Neural cell (in vitro differentiated cells): ENCODE measurements at regions not wholly inside any gene's neighbourhood (a gene's known extent, or its start where the extent isn't known, plus 50 kb on each side); places are given as distances from the start of the nearest gene placed in this dataset.
A peak's percentile ranks its signal among the peaks of the same experiment; 100 is the strongest.

Experiments
- H2AFZ ChIP-seq: fragments of 200-600, 300-800 bp; sonication (generic), shearing (Covaris generic); 2 replicates; pipeline ENCODE4 v1.6.0; 2014; ENCODE audit warnings: low read depth, mild to moderate bottlenecking, antibody characterized with exemption, low read length, moderate library complexity
- H3F3A ChIP-seq: fragments of 200-600 bp; shearing (Covaris generic); 2 replicates; pipeline ENCODE4 v1.6.1; 2016; ENCODE audit warnings: mild to moderate bottlenecking, moderate library complexity, mixed read lengths, antibody characterized with exemption, low read length; ENCODE audit not compliant: insufficient read depth, poor library complexity, severe bottlenecking
- H3K27ac ChIP-seq: fragments of 200-600, 300-800 bp; sonication (generic), shearing (Covaris generic); 2 replicates; pipeline ENCODE4 v1.5.1; 2014; ENCODE audit warnings: mild to moderate bottlenecking, low read length, moderate library complexity
- H3K27me3 ChIP-seq: fragments of 300-800, 200-600 bp; sonication (generic), shearing (Covaris generic); 2 replicates; pipeline ENCODE4 v1.6.0; 2014; ENCODE audit warnings: mild to moderate bottlenecking, low read depth, low read length, moderate library complexity; ENCODE audit not compliant: insufficient read depth
- H3K36me3 ChIP-seq: fragments of 300-800, 200-600 bp; sonication (generic), shearing (Covaris generic); 2 replicates; pipeline ENCODE4 v1.5.1; 2014; ENCODE audit warnings: mild to moderate bottlenecking, antibody characterized with exemption, low read length, moderate library complexity; ENCODE audit not compliant: insufficient read depth
- H3K4me2 ChIP-seq: fragments of 300-800, 200-600 bp; sonication (generic), shearing (Covaris generic); 2 replicates; pipeline ENCODE4 v1.6.0; 2014; ENCODE audit warnings: mild to moderate bottlenecking, low read length
- H3K4me3 ChIP-seq: fragments of 300-800, 200-600 bp; sonication (generic), shearing (Covaris generic); 2 replicates; pipeline ENCODE4 v1.5.1; 2014; ENCODE audit warnings: mild to moderate bottlenecking, low read length, moderate library complexity
- H3K79me2 ChIP-seq: fragments of 200-600 bp; shearing (Covaris generic); replicated peaks from 2 replicates; pipeline ENCODE4 v1.6.0; 2014; ENCODE audit warnings: mild to moderate bottlenecking, low read length, moderate library complexity; ENCODE audit not compliant: insufficient read depth
- H3K9ac ChIP-seq: fragments of 300-800, 200-600 bp; sonication (generic), shearing (Covaris generic); 2 replicates; pipeline ENCODE4 v1.6.1; 2016; ENCODE audit warnings: mild to moderate bottlenecking, low read length, mixed read lengths
- H3K9me2 ChIP-seq: fragments of 200-600 bp; shearing (Covaris generic); 2 replicates; pipeline ENCODE4 v1.6.1; 2016; ENCODE audit warnings: mild to moderate bottlenecking, low read length, mixed read lengths; ENCODE audit not compliant: insufficient read depth
- H3K9me3 ChIP-seq: fragments of 200-600, 300-800 bp; sonication (generic), shearing (Covaris generic); 2 replicates; pipeline ENCODE4 v1.6.1; 2016; ENCODE audit warnings: mild to moderate bottlenecking, mixed run types, low read length, moderate library complexity, mixed read lengths
- H4K20me1 ChIP-seq: fragments of 200-600 bp; shearing (Covaris generic); 2 replicates; pipeline ENCODE4 v1.6.1; 2016; ENCODE audit warnings: mild to moderate bottlenecking, mixed run types; ENCODE audit not compliant: insufficient read depth
- EP300 ChIP-seq: fragments of 450-650 bp; conservative IDR thresholded peaks from 2 replicates; pipeline ENCODE4 v1.6.1; 2014; ENCODE audit warnings: antibody characterized with exemption, mild to moderate bottlenecking, moderate library complexity; ENCODE audit not compliant: poor library complexity, severe bottlenecking
- EZH2 ChIP-seq: fragments of 200-600, 300-800 bp; shearing (Covaris generic), sonication (generic); IDR thresholded peaks from 2 replicates; pipeline ENCODE4 v1.6.1; 2014; ENCODE audit warnings: antibody characterized with exemption, low read length, borderline replicate concordance, mild to moderate bottlenecking; ENCODE audit not compliant: insufficient read depth, poor library complexity, severe bottlenecking
- MXI1 ChIP-seq: fragments of 450-650 bp; conservative IDR thresholded peaks from 2 replicates; pipeline ENCODE4 v1.6.1; 2014; ENCODE audit warnings: antibody characterized with exemption, mild to moderate bottlenecking; ENCODE audit not compliant: poor library complexity, severe bottlenecking
- POLR2AphosphoS5 ChIP-seq: IDR thresholded peaks from 2 replicates; pipeline ENCODE4 v1.6.1; 2012
- RAD21 ChIP-seq: fragments of 450-650 bp; conservative IDR thresholded peaks from 2 replicates; pipeline ENCODE4 v1.6.1; 2014; ENCODE audit warnings: antibody characterized with exemption, mild to moderate bottlenecking, moderate library complexity
- SMC3 ChIP-seq: fragments of 450-650 bp; conservative IDR thresholded peaks from 2 replicates; pipeline ENCODE4 v1.6.1; 2014; ENCODE audit warnings: antibody characterized with exemption, mild to moderate bottlenecking, moderate library complexity; ENCODE audit not compliant: poor library complexity
- TAF1 ChIP-seq: IDR thresholded peaks from 2 replicates; pipeline ENCODE4 v1.6.1; 2012; ENCODE audit warnings: low read depth
- TF ChIP-seq, protein P1 (sequence below): IDR thresholded peaks from 2 replicates; pipeline ENCODE4 v1.6.1; 2012; ENCODE audit warnings: borderline replicate concordance
- TF ChIP-seq, protein P2 (sequence below): fragments of 450-650 bp; IDR thresholded peaks from 2 replicates; pipeline ENCODE4 v1.5.1; 2014; ENCODE audit warnings: antibody characterized with exemption, mild to moderate bottlenecking, moderate library complexity; ENCODE audit not compliant: poor library complexity, severe bottlenecking

DNA sequence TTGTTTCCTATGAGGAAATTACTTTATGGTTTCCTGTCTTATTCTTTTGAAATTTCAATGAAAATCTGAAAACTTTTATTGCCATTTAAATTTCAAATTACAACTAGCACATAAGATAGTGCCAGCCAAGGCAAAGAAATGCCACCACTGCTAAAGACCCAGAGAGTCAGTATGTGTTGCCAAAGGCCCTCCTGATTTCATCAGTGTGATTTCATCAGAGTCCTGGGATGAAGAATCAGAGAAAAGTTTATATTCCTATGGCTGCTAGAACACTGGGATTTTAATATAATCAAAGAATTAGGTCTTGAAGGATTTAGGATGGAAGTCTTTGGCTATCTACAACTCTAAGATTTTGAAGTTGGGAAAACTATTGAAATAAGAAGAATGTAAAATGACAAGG, 434.2 kb upstream of the CCDC54 start:
- TF ChIP-seq EP300: no peak
- TF ChIP-seq, protein P1, sequence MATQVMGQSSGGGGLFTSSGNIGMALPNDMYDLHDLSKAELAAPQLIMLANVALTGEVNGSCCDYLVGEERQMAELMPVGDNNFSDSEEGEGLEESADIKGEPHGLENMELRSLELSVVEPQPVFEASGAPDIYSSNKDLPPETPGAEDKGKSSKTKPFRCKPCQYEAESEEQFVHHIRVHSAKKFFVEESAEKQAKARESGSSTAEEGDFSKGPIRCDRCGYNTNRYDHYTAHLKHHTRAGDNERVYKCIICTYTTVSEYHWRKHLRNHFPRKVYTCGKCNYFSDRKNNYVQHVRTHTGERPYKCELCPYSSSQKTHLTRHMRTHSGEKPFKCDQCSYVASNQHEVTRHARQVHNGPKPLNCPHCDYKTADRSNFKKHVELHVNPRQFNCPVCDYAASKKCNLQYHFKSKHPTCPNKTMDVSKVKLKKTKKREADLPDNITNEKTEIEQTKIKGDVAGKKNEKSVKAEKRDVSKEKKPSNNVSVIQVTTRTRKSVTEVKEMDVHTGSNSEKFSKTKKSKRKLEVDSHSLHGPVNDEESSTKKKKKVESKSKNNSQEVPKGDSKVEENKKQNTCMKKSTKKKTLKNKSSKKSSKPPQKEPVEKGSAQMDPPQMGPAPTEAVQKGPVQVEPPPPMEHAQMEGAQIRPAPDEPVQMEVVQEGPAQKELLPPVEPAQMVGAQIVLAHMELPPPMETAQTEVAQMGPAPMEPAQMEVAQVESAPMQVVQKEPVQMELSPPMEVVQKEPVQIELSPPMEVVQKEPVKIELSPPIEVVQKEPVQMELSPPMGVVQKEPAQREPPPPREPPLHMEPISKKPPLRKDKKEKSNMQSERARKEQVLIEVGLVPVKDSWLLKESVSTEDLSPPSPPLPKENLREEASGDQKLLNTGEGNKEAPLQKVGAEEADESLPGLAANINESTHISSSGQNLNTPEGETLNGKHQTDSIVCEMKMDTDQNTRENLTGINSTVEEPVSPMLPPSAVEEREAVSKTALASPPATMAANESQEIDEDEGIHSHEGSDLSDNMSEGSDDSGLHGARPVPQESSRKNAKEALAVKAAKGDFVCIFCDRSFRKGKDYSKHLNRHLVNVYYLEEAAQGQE: no peak
- no peak for TF ChIP-seq POLR2AphosphoS5
- TF ChIP-seq, protein P2, sequence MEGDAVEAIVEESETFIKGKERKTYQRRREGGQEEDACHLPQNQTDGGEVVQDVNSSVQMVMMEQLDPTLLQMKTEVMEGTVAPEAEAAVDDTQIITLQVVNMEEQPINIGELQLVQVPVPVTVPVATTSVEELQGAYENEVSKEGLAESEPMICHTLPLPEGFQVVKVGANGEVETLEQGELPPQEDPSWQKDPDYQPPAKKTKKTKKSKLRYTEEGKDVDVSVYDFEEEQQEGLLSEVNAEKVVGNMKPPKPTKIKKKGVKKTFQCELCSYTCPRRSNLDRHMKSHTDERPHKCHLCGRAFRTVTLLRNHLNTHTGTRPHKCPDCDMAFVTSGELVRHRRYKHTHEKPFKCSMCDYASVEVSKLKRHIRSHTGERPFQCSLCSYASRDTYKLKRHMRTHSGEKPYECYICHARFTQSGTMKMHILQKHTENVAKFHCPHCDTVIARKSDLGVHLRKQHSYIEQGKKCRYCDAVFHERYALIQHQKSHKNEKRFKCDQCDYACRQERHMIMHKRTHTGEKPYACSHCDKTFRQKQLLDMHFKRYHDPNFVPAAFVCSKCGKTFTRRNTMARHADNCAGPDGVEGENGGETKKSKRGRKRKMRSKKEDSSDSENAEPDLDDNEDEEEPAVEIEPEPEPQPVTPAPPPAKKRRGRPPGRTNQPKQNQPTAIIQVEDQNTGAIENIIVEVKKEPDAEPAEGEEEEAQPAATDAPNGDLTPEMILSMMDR: no peak
- TF ChIP-seq EZH2: no peak
- no peak for TF ChIP-seq TAF1
- no peak for TF ChIP-seq SMC3
- no peak for TF ChIP-seq RAD21
- no peak for TF ChIP-seq MXI1
- Histone ChIP-seq H3K79me2 (no peaks in the 10 kb centered on the region), H3K36me3 (no peaks in the 10 kb centered on the region), H3K4me3 (no peak overlapping the region), H3K27ac (no peak overlapping the region), H2AFZ (no peak overlapping the region), H3F3A (no peaks in the 10 kb centered on the region), H4K20me1 (no peaks in the 10 kb centered on the region), H3K4me2 (no peak overlapping the region), H3K9me3 (no peaks in the 10 kb centered on the region), H3K9me2 (no peaks in the 10 kb centered on the region), H3K9ac (no peak overlapping the region), H3K27me3 (no peaks in the 10 kb centered on the region)

DNA sequence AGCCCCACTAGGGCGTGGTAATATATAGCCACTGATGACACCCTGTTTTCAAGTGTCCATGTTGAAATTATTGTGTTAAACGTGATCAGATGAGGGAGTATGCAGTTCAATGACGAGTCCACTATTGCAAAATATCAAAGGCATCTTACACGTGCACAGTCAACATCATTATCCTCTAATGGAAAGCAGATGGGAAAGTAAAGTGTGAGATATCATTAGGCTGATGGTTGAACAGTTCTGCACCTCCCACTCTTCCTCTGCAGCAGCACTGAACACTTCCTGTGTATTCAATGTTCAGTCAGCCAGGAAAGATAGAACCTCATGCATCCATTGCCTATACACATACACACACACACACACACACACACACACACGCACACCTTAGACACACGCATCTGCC, 431.8 kb upstream of the CCDC54 start:
- no peak overlapping the region for H2AFZ ChIP-seq
- H3F3A ChIP-seq: no peaks in the 10 kb centered on the region
- no peak overlapping the region for H3K4me2 ChIP-seq
- no peaks in the 10 kb centered on the region for H3K27me3 ChIP-seq
- no peaks in the 10 kb centered on the region for H3K9me2 ChIP-seq
- H4K20me1 ChIP-seq: no peaks in the 10 kb centered on the region
- no peak overlapping the region for H3K9ac ChIP-seq
- H3K4me3 ChIP-seq: no peak overlapping the region
- no peaks in the 10 kb centered on the region for H3K9me3 ChIP-seq
- no peaks in the 10 kb centered on the region for H3K79me2 ChIP-seq
- TF ChIP-seq TAF1: no peak
- TF ChIP-seq SMC3: no peak
- TF ChIP-seq EZH2: no peak
- no peak for TF ChIP-seq RAD21
- TF ChIP-seq, protein P2: no peak
- TF ChIP-seq POLR2AphosphoS5: peak; percentile 20
- no peak overlapping the region for H3K27ac ChIP-seq
- no peaks in the 10 kb centered on the region for H3K36me3 ChIP-seq
